ENCODE measurements at regions not wholly inside any gene's neighbourhood (a gene's known extent, or its start where the extent isn't known, plus 50 kb on each side); places are given as distances from the start of the nearest gene placed in this dataset.

DNA sequence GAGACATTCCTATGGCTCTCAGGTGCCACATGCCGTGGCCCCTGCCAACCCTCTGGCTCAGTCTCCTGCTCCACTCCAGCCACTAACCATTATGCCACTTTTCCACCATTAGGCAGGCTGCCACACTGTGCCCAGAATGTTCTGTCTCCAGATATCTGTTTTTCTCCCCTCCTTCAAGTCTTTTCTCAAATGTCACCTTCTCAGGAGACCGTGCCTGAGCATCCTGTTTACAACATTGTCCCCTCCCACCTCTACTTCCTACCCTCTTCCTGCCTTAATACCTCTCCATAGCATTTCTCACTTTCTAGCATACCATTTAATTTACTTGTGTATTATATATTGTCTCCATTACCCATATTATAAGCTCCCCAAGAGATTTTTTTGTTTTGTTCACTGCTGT, 162.5 kb upstream of the LYZL2 start:
- TF ChIP-seq, protein P1, sequence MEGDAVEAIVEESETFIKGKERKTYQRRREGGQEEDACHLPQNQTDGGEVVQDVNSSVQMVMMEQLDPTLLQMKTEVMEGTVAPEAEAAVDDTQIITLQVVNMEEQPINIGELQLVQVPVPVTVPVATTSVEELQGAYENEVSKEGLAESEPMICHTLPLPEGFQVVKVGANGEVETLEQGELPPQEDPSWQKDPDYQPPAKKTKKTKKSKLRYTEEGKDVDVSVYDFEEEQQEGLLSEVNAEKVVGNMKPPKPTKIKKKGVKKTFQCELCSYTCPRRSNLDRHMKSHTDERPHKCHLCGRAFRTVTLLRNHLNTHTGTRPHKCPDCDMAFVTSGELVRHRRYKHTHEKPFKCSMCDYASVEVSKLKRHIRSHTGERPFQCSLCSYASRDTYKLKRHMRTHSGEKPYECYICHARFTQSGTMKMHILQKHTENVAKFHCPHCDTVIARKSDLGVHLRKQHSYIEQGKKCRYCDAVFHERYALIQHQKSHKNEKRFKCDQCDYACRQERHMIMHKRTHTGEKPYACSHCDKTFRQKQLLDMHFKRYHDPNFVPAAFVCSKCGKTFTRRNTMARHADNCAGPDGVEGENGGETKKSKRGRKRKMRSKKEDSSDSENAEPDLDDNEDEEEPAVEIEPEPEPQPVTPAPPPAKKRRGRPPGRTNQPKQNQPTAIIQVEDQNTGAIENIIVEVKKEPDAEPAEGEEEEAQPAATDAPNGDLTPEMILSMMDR (IDR thresholded peaks at IDR 0.05) = no peak
- TF ChIP-seq ZFX (IDR thresholded peaks at IDR 0.05; ENCODE audit: borderline replicate concordance) = no peak
